Fibroblast of pulmonary artery (primary cell): ENCODE measurements at regions not wholly inside any gene's neighbourhood (a gene's known extent, or its start where the extent isn't known, plus 50 kb on each side); places are given as distances from the start of the nearest gene placed in this dataset.
"Not testable (repeated sequence)": the region's sequence is repeated elsewhere in the genome, so short reads cannot be mapped to it uniquely, and the experiment has no call there.

ENCODE experiments used
- DNase-seq: peaks from one replicate; pipeline ENCODE4 v3.0.0-alpha.2; 2010; ENCODE audit warnings: low read depth
- H3K4me3 ChIP-seq: replicated peaks from 2 replicates; pipeline ENCODE4 v1.5.1; 2011; ENCODE audit warnings: low read depth, mild to moderate bottlenecking, control low read depth, low read length, moderate library complexity
- TF ChIP-seq, protein P1 (sequence below): IDR thresholded peaks from 2 replicates; pipeline ENCODE4 v1.5.1; 2011; ENCODE audit warnings: mild to moderate bottlenecking, control low read depth, low read length, inconsistent platforms; ENCODE audit errors: missing control alignments

DNA sequence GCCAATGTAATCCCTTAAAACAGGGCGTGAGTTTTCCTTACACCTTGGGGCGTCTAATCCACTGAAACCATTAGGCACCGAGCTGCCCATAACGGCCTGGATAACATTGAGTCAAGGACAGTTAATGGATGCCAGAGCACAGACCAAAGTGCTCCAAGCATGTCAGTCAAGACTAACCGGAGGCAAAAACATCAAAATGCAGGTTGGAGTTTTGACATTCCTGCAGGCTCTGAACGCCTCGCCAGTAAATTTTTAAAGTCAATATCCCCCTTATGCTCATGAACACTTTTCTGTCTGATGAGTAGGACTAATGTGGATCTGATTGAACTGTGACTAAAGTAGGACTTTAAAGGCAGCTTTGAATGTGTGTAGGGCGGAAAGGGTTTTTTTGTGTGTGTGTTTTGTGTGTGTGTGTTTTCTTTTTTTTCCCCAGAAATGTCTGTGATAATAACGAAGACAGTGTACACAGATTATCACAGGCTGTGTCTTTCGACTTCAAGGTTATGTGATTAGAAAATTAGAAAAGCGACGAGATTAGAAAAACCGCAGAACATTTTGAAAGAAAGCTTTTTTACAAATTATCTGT, 194.2 kb upstream of the PROX1 start:
- TF ChIP-seq, protein P1, sequence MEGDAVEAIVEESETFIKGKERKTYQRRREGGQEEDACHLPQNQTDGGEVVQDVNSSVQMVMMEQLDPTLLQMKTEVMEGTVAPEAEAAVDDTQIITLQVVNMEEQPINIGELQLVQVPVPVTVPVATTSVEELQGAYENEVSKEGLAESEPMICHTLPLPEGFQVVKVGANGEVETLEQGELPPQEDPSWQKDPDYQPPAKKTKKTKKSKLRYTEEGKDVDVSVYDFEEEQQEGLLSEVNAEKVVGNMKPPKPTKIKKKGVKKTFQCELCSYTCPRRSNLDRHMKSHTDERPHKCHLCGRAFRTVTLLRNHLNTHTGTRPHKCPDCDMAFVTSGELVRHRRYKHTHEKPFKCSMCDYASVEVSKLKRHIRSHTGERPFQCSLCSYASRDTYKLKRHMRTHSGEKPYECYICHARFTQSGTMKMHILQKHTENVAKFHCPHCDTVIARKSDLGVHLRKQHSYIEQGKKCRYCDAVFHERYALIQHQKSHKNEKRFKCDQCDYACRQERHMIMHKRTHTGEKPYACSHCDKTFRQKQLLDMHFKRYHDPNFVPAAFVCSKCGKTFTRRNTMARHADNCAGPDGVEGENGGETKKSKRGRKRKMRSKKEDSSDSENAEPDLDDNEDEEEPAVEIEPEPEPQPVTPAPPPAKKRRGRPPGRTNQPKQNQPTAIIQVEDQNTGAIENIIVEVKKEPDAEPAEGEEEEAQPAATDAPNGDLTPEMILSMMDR: no peak
- DNase-seq: no peak
- H3K4me3 ChIP-seq: no peak overlapping the region

DNA sequence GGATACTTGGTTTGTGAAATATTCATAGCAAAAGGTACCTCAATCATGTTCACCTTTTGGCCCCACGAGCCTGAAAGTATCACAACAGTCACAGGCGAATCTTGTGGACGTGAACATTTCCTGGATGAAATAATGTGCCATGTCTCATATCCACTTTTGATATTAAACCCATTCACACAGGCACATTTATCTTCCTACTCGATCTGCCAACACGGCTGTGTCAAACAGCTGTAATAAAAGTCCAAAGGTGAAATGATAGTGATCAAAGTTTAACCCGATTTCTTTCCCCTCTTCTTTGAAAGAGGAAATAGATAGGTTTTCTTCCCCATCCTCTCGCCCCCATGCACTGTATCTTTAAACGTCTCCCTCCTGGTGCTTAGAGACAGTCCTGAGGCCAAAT, 191.2 kb upstream of the PROX1 start:
- no peak for DNase-seq
- no peak overlapping the region for H3K4me3 ChIP-seq
- TF ChIP-seq, protein P1: no peak

DNA sequence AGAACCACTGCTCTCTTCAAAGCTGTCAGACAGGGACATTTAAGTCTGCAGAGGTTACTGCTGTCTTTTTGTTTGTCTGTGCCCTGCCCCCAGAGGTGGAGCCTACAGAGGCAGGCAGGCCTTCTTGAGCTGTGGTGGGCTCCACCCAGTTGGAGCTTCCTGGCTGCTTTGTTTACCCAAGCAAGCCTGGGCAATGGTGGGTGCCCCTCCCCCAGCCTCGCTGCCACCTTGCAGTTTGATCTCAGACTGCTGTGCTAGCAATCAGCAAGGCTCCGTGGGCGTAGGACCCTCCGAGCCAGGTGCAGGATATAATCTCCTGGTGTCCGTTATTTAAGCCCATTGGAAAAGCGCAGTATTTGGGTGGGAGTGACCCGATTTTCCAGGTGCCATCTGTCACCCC, 179.5 kb upstream of the PROX1 start:
- not testable (repeated sequence) for DNase-seq, H3K4me3 ChIP-seq

DNA sequence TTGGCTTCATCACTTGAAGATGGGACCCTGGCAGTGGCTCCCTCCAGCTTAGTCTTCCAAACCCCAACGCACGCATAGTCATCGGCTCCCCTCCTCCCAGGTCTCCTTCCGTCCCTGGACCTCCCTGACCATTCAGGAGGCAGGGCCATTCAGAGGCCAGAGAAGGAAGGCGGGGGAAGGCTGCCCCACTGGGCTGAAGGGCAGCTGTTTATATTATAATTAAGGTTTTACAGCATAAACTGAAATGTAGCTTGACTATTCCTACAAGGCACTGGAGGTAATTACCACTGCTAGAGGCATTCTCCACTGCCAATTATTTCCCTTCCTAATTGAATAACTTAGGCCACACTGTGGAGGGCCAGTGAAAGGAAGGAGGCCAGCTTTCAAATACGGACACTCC, 170.6 kb upstream of the PROX1 start:
- no peak for DNase-seq
- TF ChIP-seq, protein P1: no peak
- H3K4me3 ChIP-seq: no peak overlapping the region

DNA sequence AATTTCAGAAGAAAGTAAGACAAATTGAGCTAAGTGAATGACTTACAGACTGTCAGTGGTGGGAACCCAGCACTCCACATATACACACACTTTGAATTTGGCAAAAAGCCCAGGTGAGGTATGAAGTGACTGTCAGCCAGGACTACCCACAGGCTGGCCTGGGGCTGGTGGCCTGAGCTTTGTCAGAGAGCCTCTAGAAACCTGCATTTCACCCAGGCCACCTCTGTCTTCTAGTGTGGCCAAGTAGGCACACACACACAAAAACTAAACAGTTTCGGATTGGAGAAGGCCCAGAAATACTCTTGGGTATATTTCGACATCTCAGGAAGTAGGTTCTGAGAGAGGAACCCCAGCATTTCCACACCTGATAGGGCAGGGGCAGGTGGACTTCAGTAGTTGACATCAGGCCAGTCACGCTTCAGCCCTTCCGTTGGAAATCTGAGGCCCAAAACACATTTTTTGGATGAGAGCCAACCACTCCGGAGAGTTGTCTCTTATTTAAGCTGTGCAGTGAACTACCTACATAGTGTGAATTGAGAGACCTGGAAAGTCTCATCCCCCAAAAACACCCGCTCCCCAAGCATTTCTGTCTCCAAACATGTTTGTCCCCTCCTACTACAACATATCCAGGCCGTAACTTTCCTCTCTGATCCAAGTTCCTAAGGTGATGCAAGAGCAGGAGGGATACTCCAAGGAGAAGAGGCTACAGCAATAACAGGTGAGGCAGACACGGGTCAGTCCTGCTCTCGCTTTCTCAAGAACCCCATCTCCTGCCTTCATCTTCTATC, 167.2 kb upstream of the PROX1 start:
- H3K4me3 ChIP-seq: no peak overlapping the region
- TF ChIP-seq, protein P1: no peak
- DNase-seq: no peak

DNA sequence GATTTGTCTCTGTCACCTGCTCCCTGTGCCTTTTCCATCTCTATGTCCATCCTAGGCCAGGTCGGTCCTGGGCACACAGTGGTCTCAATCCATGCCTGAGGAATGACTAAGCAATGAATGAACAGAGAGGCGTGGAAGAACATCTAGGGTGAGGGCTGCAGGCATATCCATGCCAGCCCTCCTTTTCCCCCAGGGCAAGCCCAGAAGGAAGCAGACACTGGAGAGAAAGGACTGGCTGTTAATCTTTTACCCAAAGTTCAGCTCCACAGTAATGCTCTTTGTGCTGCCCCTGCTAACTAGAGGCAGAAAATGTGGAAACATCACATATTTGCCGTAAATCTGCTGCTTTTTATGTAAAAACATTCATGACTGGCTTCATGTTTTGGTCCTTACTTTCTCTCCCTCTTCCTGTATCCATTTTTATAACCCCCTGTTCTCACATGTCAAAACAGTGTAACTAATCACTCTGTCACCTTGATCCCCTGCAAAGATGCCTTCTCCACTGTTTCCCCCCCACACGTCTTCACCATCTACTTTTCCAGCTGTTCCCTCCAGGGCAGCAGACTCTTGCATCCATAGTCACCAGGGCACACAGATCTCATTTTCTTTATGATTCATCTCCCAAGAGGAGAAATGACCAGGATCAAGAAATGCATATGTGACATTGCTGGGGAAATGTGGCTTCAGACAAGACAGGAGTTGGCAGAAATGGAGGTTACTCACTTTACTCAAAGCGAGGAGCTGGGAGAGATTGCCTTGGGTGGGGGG, 166.4 kb upstream of the PROX1 start:
- TF ChIP-seq, protein P1: no peak
- DNase-seq: no peak
- H3K4me3 ChIP-seq: no peak overlapping the region

DNA sequence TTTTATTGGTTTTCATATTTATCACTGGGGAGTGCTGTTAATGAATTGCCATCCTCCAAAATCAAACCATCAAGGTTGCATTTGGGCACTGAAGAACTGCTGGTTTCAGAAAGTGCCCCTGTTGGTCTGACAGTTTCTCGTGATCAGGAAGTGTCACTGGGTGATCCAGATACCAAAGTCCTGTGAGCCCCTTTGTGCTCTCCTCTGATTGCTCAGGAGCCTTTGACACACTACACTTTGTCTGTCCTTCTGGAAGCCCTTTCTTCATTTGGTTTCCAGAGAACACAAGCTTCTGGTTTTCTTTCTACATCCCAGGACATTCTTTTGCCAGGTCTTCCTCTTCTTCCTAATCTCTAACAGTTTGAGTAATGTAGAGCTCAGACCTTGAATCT, 165.8 kb upstream of the PROX1 start:
- TF ChIP-seq, protein P1: no peak
- no peak overlapping the region for H3K4me3 ChIP-seq
- DNase-seq: no peak
